GOT3 (cell line): ENCODE measurements at regions not wholly inside any gene's neighbourhood (a gene's known extent, or its start where the extent isn't known, plus 50 kb on each side); places are given as distances from the start of the nearest gene placed in this dataset.
"Not testable (repeated sequence)": the region's sequence is repeated elsewhere in the genome, so short reads cannot be mapped to it uniquely, and the experiment has no call there.

ENCODE experiments used
- DNase-seq: peaks from one replicate; lab custom pipeline; 2025; ENCODE audit warnings: mixed read lengths; lab: John Stamatoyannopoulos, UW

GRCh38 chr18:59057969-59058368 is 81.7 kb upstream of the SEC11C start:
- peak; percentile 6 for DNase-seq

- DNase-seq: no peak
Measured at GRCh38 chr18:59059140-59059539, 80.5 kb upstream of the SEC11C start.

DNA sequence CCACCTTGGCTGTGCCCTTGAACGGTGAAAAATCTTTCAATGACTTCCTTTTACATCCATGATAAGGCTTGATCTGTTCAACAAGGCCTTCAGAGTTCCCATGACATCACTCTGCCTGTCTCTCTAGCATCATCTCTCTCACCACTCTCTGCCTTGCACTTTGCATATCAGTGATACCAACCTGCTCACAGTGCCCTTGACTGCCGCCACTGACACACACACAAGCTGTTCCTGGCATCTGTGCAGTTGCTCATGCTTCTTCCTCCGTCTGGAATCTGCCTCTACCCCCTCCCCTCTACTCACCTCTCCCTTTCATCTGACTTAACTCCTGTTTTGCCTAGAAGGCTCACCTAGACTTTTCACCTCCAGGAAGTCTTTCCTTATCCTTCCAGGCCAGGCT is 79.1 kb upstream of the SEC11C start:
- no peak for DNase-seq

GRCh38 chr18:59061914-59062642 is 77.6 kb upstream of the SEC11C start:
- no peak for DNase-seq

DNA sequence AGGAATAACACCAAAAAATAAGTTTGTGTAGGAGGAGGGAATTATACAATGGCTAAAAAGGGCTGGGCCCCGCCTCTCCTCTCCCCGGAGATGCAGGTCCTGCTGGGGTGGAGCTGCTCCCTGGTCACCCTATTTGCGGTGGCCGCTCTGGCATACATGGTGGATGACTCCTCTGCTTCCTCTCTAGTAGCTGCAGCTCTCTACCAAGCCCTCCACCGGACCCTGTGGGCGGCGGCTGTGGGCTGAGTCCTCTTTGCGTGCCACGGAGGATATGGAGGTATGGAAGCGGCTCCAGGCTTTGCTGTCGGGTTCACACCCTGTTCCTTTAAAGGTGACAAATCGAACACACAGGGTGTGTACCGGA is 77.1 kb upstream of the SEC11C start:
- no peak for DNase-seq

DNA sequence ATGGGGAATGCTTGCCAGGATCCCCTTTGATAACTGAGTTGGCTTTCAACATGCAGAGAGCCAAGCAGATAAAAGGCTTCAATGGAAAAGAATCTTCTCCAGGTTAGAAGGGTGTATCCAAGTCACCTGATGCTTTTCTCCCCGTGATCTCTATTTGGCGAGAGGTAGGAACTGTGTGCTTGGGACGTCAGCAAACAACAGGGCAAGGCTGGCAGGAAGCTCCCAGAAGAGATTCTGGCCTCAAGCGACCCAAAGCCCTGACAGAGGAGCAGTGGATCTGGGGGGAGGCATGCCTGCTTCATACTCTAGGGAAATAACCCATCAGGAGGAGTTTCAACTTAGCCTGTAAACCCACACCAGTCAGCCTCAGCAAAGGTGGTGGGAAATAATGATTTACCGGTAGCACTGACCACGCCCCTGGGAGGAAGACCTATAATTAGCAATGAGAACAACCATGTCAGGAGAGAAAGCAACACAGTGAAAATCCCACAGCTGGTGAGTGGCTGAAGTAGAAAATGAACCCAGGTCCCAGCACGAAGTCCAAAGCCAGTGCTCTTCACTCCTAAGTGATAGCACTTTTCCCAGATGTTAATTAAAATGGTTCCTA is 76.3 kb upstream of the SEC11C start:
- DNase-seq: no peak

DNA sequence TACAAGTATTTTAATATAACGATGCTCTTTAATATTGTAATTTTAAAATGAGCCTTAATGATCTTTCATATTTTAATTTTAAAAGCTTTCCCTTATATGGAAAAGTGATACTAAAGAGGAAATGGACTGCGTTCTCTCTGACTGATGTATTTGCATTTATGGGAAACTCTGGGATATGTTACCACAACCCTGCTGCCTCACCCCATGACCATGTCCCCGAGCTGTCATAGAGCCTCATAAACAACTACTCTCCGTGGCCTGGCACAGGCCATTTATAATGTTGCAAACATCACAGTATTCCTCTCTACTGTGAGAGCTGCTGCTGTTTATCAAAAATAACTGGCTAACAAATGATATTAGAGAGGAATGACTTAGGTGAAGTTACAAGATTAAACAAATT is 75.8 kb upstream of the SEC11C start:
- DNase-seq: no peak

GRCh38 chr18:59065684-59066083 is 74.0 kb upstream of the SEC11C start:
- no peak for DNase-seq

- no peak for DNase-seq
Measured at GRCh38 chr18:59067873-59068272, 71.8 kb upstream of the SEC11C start.

- no peak for DNase-seq
Measured at GRCh38 chr18:59068276-59069071, 71.2 kb upstream of the SEC11C start.

DNA sequence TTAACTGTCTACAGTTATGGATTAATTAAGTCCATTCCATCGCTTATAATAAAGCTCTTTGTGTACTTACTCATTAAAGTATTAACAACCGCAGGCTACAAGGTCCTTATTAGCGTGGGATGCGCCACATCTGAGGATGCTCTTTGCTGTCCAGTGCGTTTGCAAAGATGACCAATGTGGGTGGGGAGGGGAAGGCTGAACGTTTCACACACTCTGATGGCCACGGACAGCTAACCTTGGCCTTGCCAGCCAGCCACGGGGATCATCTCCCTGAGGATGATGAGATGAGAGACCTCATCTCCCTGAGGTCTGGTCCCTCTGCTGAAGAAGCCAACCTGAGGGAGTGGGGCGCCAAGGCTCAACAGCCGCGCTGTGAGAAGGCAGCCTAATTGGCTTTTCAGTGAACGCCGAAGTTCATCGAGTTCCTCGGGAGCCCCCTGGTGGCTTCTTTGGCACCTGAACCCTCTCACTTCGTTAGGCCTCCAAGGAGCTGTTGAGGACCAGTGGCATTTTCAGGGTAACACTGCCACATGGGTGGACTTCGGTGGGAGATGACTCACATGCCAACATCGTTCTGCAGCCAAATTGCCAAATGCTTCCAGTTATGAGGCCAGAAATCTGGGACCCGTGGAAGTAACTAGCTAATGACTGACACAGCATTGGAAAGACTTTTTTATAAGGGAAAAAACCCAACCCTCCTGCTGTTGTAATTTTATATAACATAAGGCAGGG is 69.3 kb upstream of the SEC11C start:
- peak; percentile 38 for DNase-seq

DNA sequence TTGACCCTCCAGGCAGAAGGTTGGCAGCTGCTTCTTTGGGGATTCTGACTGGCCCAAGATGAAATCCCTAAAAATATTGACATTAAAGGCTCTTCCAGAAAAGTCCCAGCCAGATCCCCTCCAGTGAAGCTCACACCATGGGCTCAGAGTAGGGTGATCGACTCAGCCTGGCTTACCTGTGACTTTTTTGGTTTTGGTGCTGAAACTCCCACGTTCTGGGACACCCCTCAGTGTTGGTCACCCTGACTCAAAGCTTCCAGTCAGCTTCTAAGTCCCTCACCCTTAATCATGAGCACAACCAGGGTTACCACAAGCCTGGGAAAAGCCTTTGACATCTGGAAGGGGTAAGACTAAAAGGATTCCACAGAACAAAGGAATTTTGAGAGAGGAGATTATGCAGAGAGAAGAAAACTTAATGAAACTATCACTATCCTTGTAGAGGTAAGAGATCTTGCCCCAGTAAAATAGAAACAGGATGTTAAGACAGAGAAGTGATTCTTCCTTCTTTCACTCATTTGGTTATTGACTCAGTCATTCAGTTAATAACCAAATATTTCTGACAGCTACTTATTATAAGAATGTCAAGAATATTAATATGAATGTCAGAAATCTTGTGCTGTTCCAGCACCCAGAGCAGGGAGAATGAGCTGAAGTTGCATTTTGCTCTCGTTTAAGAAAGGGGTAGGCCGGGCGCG is 66.8 kb upstream of the SEC11C start:
- no peak for DNase-seq

- DNase-seq: no peak
Measured at GRCh38 chr18:59075923-59076322, 63.8 kb upstream of the SEC11C start.

GRCh38 chr18:59079264-59079663 is 60.4 kb upstream of the SEC11C start:
- DNase-seq: no peak

- DNase-seq: not testable (repeated sequence)
Measured at GRCh38 chr18:59079687-59080501, 59.8 kb upstream of the SEC11C start.

- DNase-seq: no peak
Measured at GRCh38 chr18:59083136-59083818, 56.4 kb upstream of the SEC11C start.

- no peak for DNase-seq
Measured at GRCh38 chr18:59085126-59085794, 54.4 kb upstream of the SEC11C start.

GRCh38 chr18:59085797-59086196 is 53.9 kb upstream of the SEC11C start:
- no peak for DNase-seq

DNA sequence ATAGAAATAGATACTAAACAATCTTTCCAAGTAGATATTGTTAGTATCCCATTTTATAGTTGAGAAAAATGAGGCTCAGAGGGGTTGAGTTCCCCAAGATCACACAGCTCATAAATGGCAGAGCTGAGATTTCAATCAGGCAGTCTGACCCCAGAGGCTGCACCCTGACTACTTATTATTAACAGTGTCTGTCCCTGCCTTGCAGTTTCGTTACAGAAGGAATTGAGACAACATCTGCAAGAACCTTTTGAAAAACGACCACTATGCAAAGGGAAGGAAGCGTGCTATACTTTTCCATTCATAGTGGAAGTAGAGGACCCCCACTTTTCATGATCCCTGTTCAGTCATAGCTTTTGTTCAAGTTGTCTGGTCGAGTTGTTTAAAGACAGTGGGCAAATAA is 53.2 kb upstream of the SEC11C start:
- DNase-seq: no peak

GRCh38 chr18:59087391-59087790 is 52.3 kb upstream of the SEC11C start:
- DNase-seq: no peak
